ENCODE measurements at regions not wholly inside any gene's neighbourhood (a gene's known extent, or its start where the extent isn't known, plus 50 kb on each side); places are given as distances from the start of the nearest gene placed in this dataset.

DNA sequence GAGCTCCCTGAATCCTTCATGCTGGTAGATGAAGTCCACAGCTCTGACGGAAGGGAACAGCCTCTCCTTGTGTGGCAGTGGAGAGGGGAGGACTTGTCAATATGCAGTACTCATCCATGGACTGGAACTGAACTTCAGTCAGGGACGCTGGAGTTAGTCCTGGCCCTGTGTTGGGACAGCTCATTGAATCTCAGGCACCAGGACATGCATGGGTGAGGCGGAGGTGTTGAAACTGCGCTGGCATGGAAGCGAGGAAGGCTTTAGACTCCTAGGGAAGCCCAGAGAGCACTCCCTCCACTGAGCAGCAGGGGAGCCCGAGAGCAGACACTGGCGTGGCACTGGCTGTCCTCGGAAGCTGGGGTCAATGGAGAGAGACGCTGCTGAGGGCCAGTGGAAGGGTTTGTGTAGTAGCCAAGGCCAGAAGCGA is 161.3 kb upstream of the GGTLC1 start:
- H3K9me3 Mint-ChIP-seq: no peaks in the 10 kb centered on the region
- intact Hi-C loops (cut with micrococcal nuclease): loop anchor here (2.0 to 10.0 kb wide), 3 partner anchors 17 to 805 kb away; no protein-coding TSS in a partner anchor
- no peaks in the 10 kb centered on the region for H3K36me3 Mint-ChIP-seq
- Histone ChIP-seq H3K27me3 (ENCODE audit: control insufficient read depth, insufficient read depth, low read length) (no peaks in the 10 kb centered on the region), H3K9me3 (ENCODE audit: control insufficient read depth, insufficient read depth, low read length) (no peaks in the 10 kb centered on the region), H3K4me1 (ENCODE audit: control insufficient read depth, insufficient read depth, low read length) (peaks cover 39% of the 10 kb centered on the region), H3K4me3 (ENCODE audit: low read length) (no peak overlapping the region), H3K27ac (ENCODE audit: low read length) (no peak overlapping the region), H3K36me3 (ENCODE audit: control insufficient read depth, insufficient read depth, low read length) (no peaks in the 10 kb centered on the region)
- H3K27me3 Mint-ChIP-seq (ENCODE audit: low read depth in 2 of 2): peaks cover 0 to 11% of the 10 kb centered on the region in 2 donors
- no peak overlapping the region for H3K4me3 Mint-ChIP-seq
- TF ChIP-seq, protein P1, sequence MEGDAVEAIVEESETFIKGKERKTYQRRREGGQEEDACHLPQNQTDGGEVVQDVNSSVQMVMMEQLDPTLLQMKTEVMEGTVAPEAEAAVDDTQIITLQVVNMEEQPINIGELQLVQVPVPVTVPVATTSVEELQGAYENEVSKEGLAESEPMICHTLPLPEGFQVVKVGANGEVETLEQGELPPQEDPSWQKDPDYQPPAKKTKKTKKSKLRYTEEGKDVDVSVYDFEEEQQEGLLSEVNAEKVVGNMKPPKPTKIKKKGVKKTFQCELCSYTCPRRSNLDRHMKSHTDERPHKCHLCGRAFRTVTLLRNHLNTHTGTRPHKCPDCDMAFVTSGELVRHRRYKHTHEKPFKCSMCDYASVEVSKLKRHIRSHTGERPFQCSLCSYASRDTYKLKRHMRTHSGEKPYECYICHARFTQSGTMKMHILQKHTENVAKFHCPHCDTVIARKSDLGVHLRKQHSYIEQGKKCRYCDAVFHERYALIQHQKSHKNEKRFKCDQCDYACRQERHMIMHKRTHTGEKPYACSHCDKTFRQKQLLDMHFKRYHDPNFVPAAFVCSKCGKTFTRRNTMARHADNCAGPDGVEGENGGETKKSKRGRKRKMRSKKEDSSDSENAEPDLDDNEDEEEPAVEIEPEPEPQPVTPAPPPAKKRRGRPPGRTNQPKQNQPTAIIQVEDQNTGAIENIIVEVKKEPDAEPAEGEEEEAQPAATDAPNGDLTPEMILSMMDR (IDR thresholded peaks at IDR 0.05): peak; percentile 23
- 82% methylated on average over 10 of the region's 10 CpGs for WGBS (ENCODE audit: insufficient coverage)
- peaks cover 74 to 78% of the 10 kb centered on the region in 2 donors for H3K4me1 Mint-ChIP-seq
- peak overlapping the region; percentile 87 to 98 for H3K27ac Mint-ChIP-seq
- ATAC-seq (no peak), DNase-seq (no peak)

- Histone ChIP-seq H3K9me3 (ENCODE audit: control insufficient read depth, insufficient read depth, low read length) (no peaks in the 10 kb centered on the region), H3K4me3 (ENCODE audit: low read length) (no peak overlapping the region), H3K27me3 (ENCODE audit: control insufficient read depth, insufficient read depth, low read length) (no peaks in the 10 kb centered on the region), H3K4me1 (ENCODE audit: control insufficient read depth, insufficient read depth, low read length) (peaks cover 44% of the 10 kb centered on the region), H3K27ac (ENCODE audit: low read length) (peak overlapping the region; percentile 71), H3K36me3 (ENCODE audit: control insufficient read depth, insufficient read depth, low read length) (no peaks in the 10 kb centered on the region)
- DNase-seq: no peak
- H3K27me3 Mint-ChIP-seq (ENCODE audit: low read depth in 2 of 2): peaks cover 0 to 7% of the 10 kb centered on the region in 2 donors
- TF ChIP-seq, protein P1 (IDR thresholded peaks at IDR 0.05): no peak
- peaks cover 78 to 81% of the 10 kb centered on the region in 2 donors for H3K4me1 Mint-ChIP-seq
- H3K9me3 Mint-ChIP-seq: no peaks in the 10 kb centered on the region
- intact Hi-C loops (cut with micrococcal nuclease): loop anchor here (2.0 to 10.0 kb wide), 3 partner anchors 16 to 806 kb away; no protein-coding TSS in a partner anchor
- no peaks in the 10 kb centered on the region for H3K36me3 Mint-ChIP-seq
- WGBS (ENCODE audit: insufficient coverage): 92% methylated on average over 1 of the region's 1 CpG
- no peak overlapping the region for H3K4me3 Mint-ChIP-seq
- ATAC-seq: no peak
- H3K27ac Mint-ChIP-seq: peak overlapping the region; percentile 87 to 98
Observed at GRCh38 chr20:24149175-24149574, 160.6 kb upstream of the GGTLC1 start.

GRCh38 chr20:24148372-24148771 is 159.8 kb upstream of the GGTLC1 start:
- peak; percentile 79 to 87 (median 86) for ATAC-seq
- 5% methylated on average over 7 of the region's 7 CpGs for WGBS (ENCODE audit: insufficient coverage)
- Histone ChIP-seq H3K9me3 (ENCODE audit: control insufficient read depth, insufficient read depth, low read length) (no peaks in the 10 kb centered on the region), H3K4me1 (ENCODE audit: control insufficient read depth, insufficient read depth, low read length) (peaks cover 52% of the 10 kb centered on the region), H3K36me3 (ENCODE audit: control insufficient read depth, insufficient read depth, low read length) (no peaks in the 10 kb centered on the region), H3K27me3 (ENCODE audit: control insufficient read depth, insufficient read depth, low read length) (no peaks in the 10 kb centered on the region), H3K4me3 (ENCODE audit: low read length) (no peak overlapping the region), H3K27ac (ENCODE audit: low read length) (peak overlapping the region; percentile 71)
- peak overlapping the region; percentile 87 to 98 for H3K27ac Mint-ChIP-seq
- H3K4me3 Mint-ChIP-seq: peak overlapping the region; percentile 85
- H3K4me1 Mint-ChIP-seq: peaks cover 78 to 85% of the 10 kb centered on the region in 2 donors
- peak; percentile 56 to 58 for DNase-seq
- peaks cover 0 to 4% of the 10 kb centered on the region in 2 donors for H3K27me3 Mint-ChIP-seq (ENCODE audit: low read depth in 2 of 2)
- H3K36me3 Mint-ChIP-seq: no peaks in the 10 kb centered on the region
- intact Hi-C loops (cut with micrococcal nuclease): loop anchor here (1.0 to 10.0 kb wide), 4 partner anchors 9 to 806 kb away; no protein-coding TSS in a partner anchor
- TF ChIP-seq, protein P1 (IDR thresholded peaks at IDR 0.05): no peak
- H3K9me3 Mint-ChIP-seq: no peaks in the 10 kb centered on the region

- TF ChIP-seq, protein P1 (IDR thresholded peaks at IDR 0.05): no peak
- intact Hi-C loops (cut with micrococcal nuclease): loop anchor here (1.0 to 10.0 kb wide), 4 partner anchors 9 to 807 kb away; no protein-coding TSS in a partner anchor
- Mint-ChIP-seq H3K4me1 (peaks cover 78 to 85% of the 10 kb centered on the region in 2 donors), H3K36me3 (no peaks in the 10 kb centered on the region), H3K27ac (peak overlapping the region; percentile 87 to 98), H3K9me3 (no peaks in the 10 kb centered on the region), H3K4me3 (peak overlapping the region; percentile 85), H3K27me3 (ENCODE audit: low read depth in 2 of 2) (peaks cover 0 to 1% of the 10 kb centered on the region in 2 donors)
- Histone ChIP-seq H3K4me1 (ENCODE audit: control insufficient read depth, insufficient read depth, low read length) (peaks cover 56% of the 10 kb centered on the region), H3K36me3 (ENCODE audit: control insufficient read depth, insufficient read depth, low read length) (no peaks in the 10 kb centered on the region), H3K9me3 (ENCODE audit: control insufficient read depth, insufficient read depth, low read length) (no peaks in the 10 kb centered on the region), H3K27me3 (ENCODE audit: control insufficient read depth, insufficient read depth, low read length) (no peaks in the 10 kb centered on the region), H3K4me3 (ENCODE audit: low read length) (no peak overlapping the region), H3K27ac (ENCODE audit: low read length) (peak overlapping the region; percentile 71)
- ATAC-seq (peak; percentile 35 to 43 (median 43)), DNase-seq (no peak)
- WGBS (ENCODE audit: insufficient coverage): 63% methylated on average over 4 of the region's 4 CpGs
Observed at GRCh38 chr20:24147961-24148360, 159.4 kb upstream of the GGTLC1 start.
